HepG2 (cell line): ENCODE measurements at regions not wholly inside any gene's neighbourhood (a gene's known extent, or its start where the extent isn't known, plus 50 kb on each side); places are given as distances from the start of the nearest gene placed in this dataset.

Experiments used
- CTCF ChIP-seq: sonication (generic); formaldehyde crosslinking; IDR thresholded peaks from 2 replicates; pipeline ENCODE4 v1.5.0; 2020; ENCODE audit warnings: mild to moderate bottlenecking, missing genetic modification reagents, moderate library complexity
- ELF1 ChIP-seq: sonication (generic); formaldehyde crosslinking; IDR thresholded peaks from 2 replicates; pipeline ENCODE4 v1.4.0; 2020; ENCODE audit warnings: missing genetic modification reagents
- EZH2 ChIP-seq: conservative IDR thresholded peaks from 2 replicates; pipeline ENCODE4 v1.6.1; 2012; ENCODE audit warnings: mild to moderate bottlenecking, low read depth, low read length, moderate library complexity
- JUNB ChIP-seq: sonication (generic); formaldehyde crosslinking; IDR thresholded peaks from 2 replicates; pipeline ENCODE4 v1.8.0; 2022; ENCODE audit warnings: missing genetic modification reagents, mild to moderate bottlenecking, borderline replicate concordance
- ZNF256 ChIP-seq: sonication (generic); formaldehyde crosslinking; conservative IDR thresholded peaks from 2 replicates; pipeline ENCODE4 v1.4.0; 2020; ENCODE audit warnings: missing genetic modification reagents

- TF ChIP-seq ELF1 (no peak), JUNB (CRISPR knock-in tag) (no peak), ZNF256 (CRISPR knock-in tag) (no peak), EZH2 (no peak), CTCF (CRISPR knock-in tag) (no peak)
Observed at GRCh38 chr2:118779362-118779761, 68.1 kb downstream of the EN1 start.
